ENCODE measurements at regions not wholly inside any gene's neighbourhood (a gene's known extent, or its start where the extent isn't known, plus 50 kb on each side); places are given as distances from the start of the nearest gene placed in this dataset.

- BruUV-seq (replicated peaks) = no TSS peak
- intact Hi-C loops (cut with micrococcal nuclease; ENCODE audit: unreplicated experiment) = no loop called here
- Histone ChIP-seq H3K4me2 (no peak overlapping the region), H3K9me3 (ENCODE audit: insufficient read depth, low read depth) (no peaks in the 10 kb centered on the region; the same call in 1 of the 2 replicates), H3K4me1 (replicated peaks; ENCODE audit: insufficient read depth) (no peaks in the 10 kb centered on the region), H3K79me2 (ENCODE audit: low read depth) (no peaks in the 10 kb centered on the region), H3K27ac (no peak overlapping the region), H3K27me3 (ENCODE audit: insufficient read depth, low read depth) (no peaks in the 10 kb centered on the region), H3K9me2 (ENCODE audit: insufficient read depth) (no peaks in the 10 kb centered on the region), H3K36me3 (ENCODE audit: low read depth) (no peaks in the 10 kb centered on the region), H4K20me1 (ENCODE audit: insufficient read depth) (no peaks in the 10 kb centered on the region), H2AFZ (no peak overlapping the region), H3F3A (ENCODE audit: insufficient read depth, low read depth) (no peaks in the 10 kb centered on the region), H3K4me3 (no peak overlapping the region)
- CTCF ChIA-PET = no interaction called here
- POLR2A ChIA-PET (ENCODE audit: unreplicated experiment) = no interaction called here
- TF ChIP-seq, protein P1, sequence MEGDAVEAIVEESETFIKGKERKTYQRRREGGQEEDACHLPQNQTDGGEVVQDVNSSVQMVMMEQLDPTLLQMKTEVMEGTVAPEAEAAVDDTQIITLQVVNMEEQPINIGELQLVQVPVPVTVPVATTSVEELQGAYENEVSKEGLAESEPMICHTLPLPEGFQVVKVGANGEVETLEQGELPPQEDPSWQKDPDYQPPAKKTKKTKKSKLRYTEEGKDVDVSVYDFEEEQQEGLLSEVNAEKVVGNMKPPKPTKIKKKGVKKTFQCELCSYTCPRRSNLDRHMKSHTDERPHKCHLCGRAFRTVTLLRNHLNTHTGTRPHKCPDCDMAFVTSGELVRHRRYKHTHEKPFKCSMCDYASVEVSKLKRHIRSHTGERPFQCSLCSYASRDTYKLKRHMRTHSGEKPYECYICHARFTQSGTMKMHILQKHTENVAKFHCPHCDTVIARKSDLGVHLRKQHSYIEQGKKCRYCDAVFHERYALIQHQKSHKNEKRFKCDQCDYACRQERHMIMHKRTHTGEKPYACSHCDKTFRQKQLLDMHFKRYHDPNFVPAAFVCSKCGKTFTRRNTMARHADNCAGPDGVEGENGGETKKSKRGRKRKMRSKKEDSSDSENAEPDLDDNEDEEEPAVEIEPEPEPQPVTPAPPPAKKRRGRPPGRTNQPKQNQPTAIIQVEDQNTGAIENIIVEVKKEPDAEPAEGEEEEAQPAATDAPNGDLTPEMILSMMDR (conservative IDR thresholded peaks at IDR 0.05) = no peak
- no peak for TF ChIP-seq EZH2 (IDR thresholded peaks at IDR 0.05; ENCODE audit: low read depth)
- no peak for DNase-seq
Measured at GRCh38 chr5:144011388-144011787, 159.1 kb downstream of the YIPF5 start.

DNA sequence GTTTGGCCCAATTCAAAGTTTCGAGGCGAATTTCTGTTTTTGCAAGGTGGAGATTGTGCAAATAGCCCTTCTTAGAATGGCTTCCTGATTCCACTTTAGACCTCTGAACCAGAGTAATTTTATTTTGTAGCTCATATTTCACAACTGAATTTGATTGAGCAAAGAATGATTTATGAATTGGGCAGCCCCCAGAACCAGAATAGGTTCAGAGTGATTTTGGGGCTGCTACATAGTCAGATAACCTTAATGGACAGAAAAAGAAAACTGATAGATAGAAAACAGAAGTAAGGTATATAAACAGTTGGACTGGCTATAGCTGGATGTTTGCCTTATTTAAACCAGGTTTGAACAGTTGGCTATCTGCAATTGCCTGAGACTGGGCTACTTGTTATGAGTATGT is 156.6 kb downstream of the YIPF5 start:
- Histone ChIP-seq H3K4me2 (no peak overlapping the region), H4K20me1 (ENCODE audit: insufficient read depth) (no peaks in the 10 kb centered on the region), H3K9me3 (ENCODE audit: insufficient read depth, low read depth) (no peaks in the 10 kb centered on the region; the same call in 1 of the 2 replicates), H3K79me2 (ENCODE audit: low read depth) (no peaks in the 10 kb centered on the region), H3K27me3 (ENCODE audit: insufficient read depth, low read depth) (no peaks in the 10 kb centered on the region), H3K9me2 (ENCODE audit: insufficient read depth) (no peaks in the 10 kb centered on the region), H3K27ac (no peak overlapping the region), H2AFZ (no peak overlapping the region), H3F3A (ENCODE audit: insufficient read depth, low read depth) (no peaks in the 10 kb centered on the region), H3K4me1 (replicated peaks; ENCODE audit: insufficient read depth) (no peaks in the 10 kb centered on the region), H3K4me3 (no peak overlapping the region), H3K36me3 (ENCODE audit: low read depth) (no peaks in the 10 kb centered on the region)
- intact Hi-C loops (cut with micrococcal nuclease; ENCODE audit: unreplicated experiment) = no loop called here
- no TSS peak for BruUV-seq (replicated peaks)
- DNase-seq = no peak
- TF ChIP-seq, protein P1 (conservative IDR thresholded peaks at IDR 0.05) = no peak
- TF ChIP-seq EZH2 (IDR thresholded peaks at IDR 0.05; ENCODE audit: low read depth) = no peak
- CTCF ChIA-PET = no interaction called here
- POLR2A ChIA-PET (ENCODE audit: unreplicated experiment) = no interaction called here

DNA sequence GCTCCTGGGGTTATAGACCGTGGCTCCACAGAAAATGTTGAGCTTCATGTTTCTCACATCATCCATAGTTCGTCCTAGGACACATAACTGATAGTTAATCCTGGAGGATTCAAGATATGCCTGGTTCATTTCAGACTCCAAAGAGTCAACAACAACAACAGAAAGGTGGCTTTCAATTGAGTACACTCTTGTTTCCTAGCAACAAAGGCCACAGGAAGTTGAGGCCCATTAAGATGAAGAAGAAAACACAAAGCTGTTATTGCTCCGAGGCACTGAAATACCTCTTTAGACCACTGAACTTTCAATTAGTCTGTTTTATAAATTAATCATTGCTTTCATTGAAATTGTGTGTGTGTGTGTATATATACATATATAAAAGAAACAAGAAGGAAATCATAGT is 154.5 kb downstream of the YIPF5 start:
- Histone ChIP-seq H4K20me1 (ENCODE audit: insufficient read depth) (no peaks in the 10 kb centered on the region), H3K27ac (no peak overlapping the region), H2AFZ (no peak overlapping the region), H3K4me1 (replicated peaks; ENCODE audit: insufficient read depth) (no peaks in the 10 kb centered on the region), H3K79me2 (ENCODE audit: low read depth) (no peaks in the 10 kb centered on the region), H3K27me3 (ENCODE audit: insufficient read depth, low read depth) (peaks cover 7% of the 10 kb centered on the region; the same call in 1 of the 2 replicates), H3K4me2 (no peak overlapping the region), H3K36me3 (ENCODE audit: low read depth) (no peaks in the 10 kb centered on the region), H3F3A (ENCODE audit: insufficient read depth, low read depth) (no peaks in the 10 kb centered on the region), H3K9me3 (ENCODE audit: insufficient read depth, low read depth) (peaks cover 10% of the 10 kb centered on the region), H3K9me2 (ENCODE audit: insufficient read depth) (no peaks in the 10 kb centered on the region), H3K4me3 (no peak overlapping the region)
- no TSS peak for BruUV-seq (replicated peaks)
- TF ChIP-seq EZH2 (IDR thresholded peaks at IDR 0.05; ENCODE audit: low read depth) = no peak
- TF ChIP-seq, protein P1 (conservative IDR thresholded peaks at IDR 0.05) = no peak
- intact Hi-C loops (cut with micrococcal nuclease; ENCODE audit: unreplicated experiment) = no loop called here
- ChIA-PET CTCF (no interaction called here), POLR2A (ENCODE audit: unreplicated experiment) (no interaction called here)
- no peak for DNase-seq

All from PC-9 (cell line).